CD14-positive monocyte (primary cell): ENCODE measurements at regions not wholly inside any gene's neighbourhood (a gene's known extent, or its start where the extent isn't known, plus 50 kb on each side); places are given as distances from the start of the nearest gene placed in this dataset.

Experiments used
- DNase-seq, 3 donors: peaks; one replicate each; pipeline ENCODE4 v3.0.0-alpha.2; 2011 to 2022
- H2AFZ ChIP-seq: 2 replicates; pipeline ENCODE4 v1.6.0; 2012; ENCODE audit warnings: mild to moderate bottlenecking, low read depth, low read length, inconsistent platforms; ENCODE audit not compliant: insufficient read depth, poor library complexity, severe bottlenecking
- H3K27ac ChIP-seq, 2 donors: 1 replicate in 1 of 2; 2 replicates in 1 of 2; pipeline ENCODE4 v1.5.1; 2012 to 2013; ENCODE audit warnings: low read length in 2 of 2, control low read depth in 1 of 2, inconsistent platforms in 1 of 2, low read depth in 1 of 2, mild to moderate bottlenecking in 1 of 2
- H3K27me3 ChIP-seq, 2 donors: one replicate each; pipeline versions ENCODE4 v1.6.0 to v1.6.1; 2011 to 2013; ENCODE audit warnings: low read length in 2 of 2; ENCODE audit not compliant: control insufficient read depth in 2 of 2, insufficient read depth in 2 of 2
- H3K36me3 ChIP-seq, 2 donors: replicated peaks in 1 of 2; 1 replicate in 1 of 2; 2 replicates in 1 of 2; pipeline versions ENCODE4 v1.5.1 to v1.6.1; 2012 to 2013; ENCODE audit warnings: low read length in 2 of 2, control low read depth in 1 of 2, inconsistent platforms in 1 of 2, mild to moderate bottlenecking in 1 of 2; ENCODE audit not compliant: insufficient read depth in 2 of 2, control insufficient read depth in 1 of 2
- H3K4me1 ChIP-seq, 2 donors: 1 replicate in 1 of 2; 2 replicates in 1 of 2; pipeline versions ENCODE4 v1.5.1 to v1.6.1; 2012 to 2013; ENCODE audit warnings: low read length in 2 of 2, control low read depth in 1 of 2, inconsistent platforms in 1 of 2, mild to moderate bottlenecking in 1 of 2, moderate library complexity in 1 of 2; ENCODE audit not compliant: insufficient read depth in 2 of 2, control insufficient read depth in 1 of 2
- H3K4me2 ChIP-seq: replicated peaks from 2 replicates; pipeline ENCODE3; 2012; ENCODE audit warnings: low read length, moderate library complexity, mild to moderate bottlenecking; ENCODE audit not compliant: poor library complexity, severe bottlenecking; ENCODE audit errors: extremely low read depth
- H3K4me3 ChIP-seq, 3 experiments: fragments of 200-600 bp in 1 of 3; sonication (generic) in 1 of 3; replicated peaks in 1 of 3; 1 replicate in 2 of 3; 2 replicates in 1 of 3; pipeline ENCODE4 v1.5.1; 2011 to 2013; ENCODE audit warnings: low read length in 3 of 3, mild to moderate bottlenecking in 3 of 3, control low read depth in 2 of 3, low read depth in 2 of 3, inconsistent platforms in 1 of 3, moderate library complexity in 1 of 3
- H3K79me2 ChIP-seq: 2 replicates; pipeline ENCODE4 v1.6.0; 2012; ENCODE audit warnings: mild to moderate bottlenecking, control low read depth, inconsistent platforms, low read length, moderate library complexity; ENCODE audit not compliant: insufficient read depth
- H3K9ac ChIP-seq: 2 replicates; pipeline ENCODE4 v1.6.0; 2017; ENCODE audit warnings: low read length, mild to moderate bottlenecking; ENCODE audit not compliant: insufficient read depth, poor library complexity, severe bottlenecking
- H3K9me3 ChIP-seq, 2 donors: replicated peaks in 1 of 2; 1 replicate in 1 of 2; 2 replicates in 1 of 2; pipeline versions ENCODE4 v1.5.1 to v1.6.1; 2012 to 2013; ENCODE audit warnings: low read length in 2 of 2, control low read depth in 1 of 2; ENCODE audit not compliant: control insufficient read depth in 1 of 2, insufficient read depth in 1 of 2
- H4K20me1 ChIP-seq: 2 replicates; pipeline ENCODE4 v1.6.0; 2012; ENCODE audit warnings: mild to moderate bottlenecking, low read length, control low read depth, moderate library complexity; ENCODE audit not compliant: insufficient read depth
- H3K27ac Mint-ChIP-seq, 7 donors: one replicate each; pipeline ENCODE4 v1.8.0; 2020; ENCODE audit warnings: mild to moderate bottlenecking in 7 of 7, mixed read lengths in 7 of 7, moderate library complexity in 6 of 7, inconsistent platforms in 2 of 7
- H3K27me3 Mint-ChIP-seq, 3 donors: one replicate each; pipeline ENCODE4 v1.8.0; 2021 to 2022; ENCODE audit warnings: low read depth in 3 of 3, mild to moderate bottlenecking in 3 of 3, mixed read lengths in 3 of 3, moderate library complexity in 3 of 3, inconsistent platforms in 1 of 3
- H3K36me3 Mint-ChIP-seq, 2 donors: one replicate each; pipeline ENCODE4 v1.8.0; 2020; ENCODE audit warnings: mixed read lengths in 2 of 2, inconsistent platforms in 1 of 2, mild to moderate bottlenecking in 1 of 2
- H3K4me1 Mint-ChIP-seq: one replicate; pipeline ENCODE4 v1.8.0; 2020; ENCODE audit warnings: mild to moderate bottlenecking, mixed read lengths
- H3K4me3 Mint-ChIP-seq, 2 donors: one replicate each; pipeline ENCODE4 v1.8.0; 2020; ENCODE audit warnings: mild to moderate bottlenecking in 2 of 2, mixed read lengths in 2 of 2, moderate library complexity in 1 of 2
- H3K9me3 Mint-ChIP-seq, 7 donors: one replicate each; pipeline ENCODE4 v1.8.0; 2020 to 2022; ENCODE audit warnings: mixed read lengths in 7 of 7, mild to moderate bottlenecking in 6 of 7, moderate library complexity in 6 of 7, inconsistent platforms in 2 of 7
- WGBS: methylation state at CpG from one replicate; pipeline ENCODE4 v1.1.5; 2013; ENCODE audit warnings: missing lambda C conversion rate; ENCODE audit not compliant: insufficient coverage; 5-methylcytosine and 5-hydroxymethylcytosine counted together
- intact Hi-C, 2 donors: fragments of 100-400 bp; cut with micrococcal nuclease; formaldehyde crosslinking; loops; one replicate each; pipeline versions ENCODE4 v1.15.0 to v1.15.1; 2023
- TF ChIP-seq, protein P1 (sequence below): fragments of 200-600 bp; IDR thresholded peaks from one replicate; pipeline ENCODE4 v1.8.0; 2022; ENCODE audit warnings: antibody characterized with exemption, mild to moderate bottlenecking

DNA sequence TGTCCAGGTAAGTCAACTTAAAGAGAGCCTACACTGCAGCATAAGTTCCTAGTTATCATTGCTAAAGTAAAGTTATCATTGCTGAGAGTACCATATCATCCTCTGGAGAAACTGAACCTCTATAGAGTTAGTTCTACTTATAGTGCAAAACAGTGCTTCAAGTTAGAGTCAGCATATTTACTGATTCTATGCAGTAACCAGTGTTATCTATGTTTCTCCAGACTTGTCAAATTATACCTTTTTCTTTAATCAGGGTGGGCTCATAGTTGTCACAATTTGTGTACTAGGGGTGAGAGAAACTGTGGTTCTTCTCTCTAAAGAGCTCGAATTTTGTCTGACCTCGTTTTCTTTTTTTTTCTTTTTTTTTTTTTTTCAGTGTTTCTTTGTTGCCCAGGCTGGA lies 79.6 kb downstream of the ANXA2R start:
- H3K27me3 Mint-ChIP-seq = no peaks in the 10 kb centered on the region
- Histone ChIP-seq H3K79me2 (no peaks in the 10 kb centered on the region), H3K4me1 (no peaks in the 10 kb centered on the region), H3K9me3 (no peaks in the 10 kb centered on the region), H4K20me1 (no peaks in the 10 kb centered on the region), H2AFZ (no peak overlapping the region), H3K4me3 (no peak overlapping the region), H3K27me3 (no peaks in the 10 kb centered on the region), H3K36me3 (no peaks in the 10 kb centered on the region), H3K27ac (no peak overlapping the region), H3K9ac (no peak overlapping the region), H3K4me2 (no peak overlapping the region)
- H3K4me1 Mint-ChIP-seq = peaks cover 3% of the 10 kb centered on the region
- H3K4me3 Mint-ChIP-seq = no peak overlapping the region
- no peaks in the 10 kb centered on the region for H3K9me3 Mint-ChIP-seq
- intact Hi-C loops = no loop called here
- no peaks in the 10 kb centered on the region for H3K36me3 Mint-ChIP-seq
- no CpG with 5 or more reads among the region's 2 CpGs for WGBS
- no peak for DNase-seq
- TF ChIP-seq, protein P1, sequence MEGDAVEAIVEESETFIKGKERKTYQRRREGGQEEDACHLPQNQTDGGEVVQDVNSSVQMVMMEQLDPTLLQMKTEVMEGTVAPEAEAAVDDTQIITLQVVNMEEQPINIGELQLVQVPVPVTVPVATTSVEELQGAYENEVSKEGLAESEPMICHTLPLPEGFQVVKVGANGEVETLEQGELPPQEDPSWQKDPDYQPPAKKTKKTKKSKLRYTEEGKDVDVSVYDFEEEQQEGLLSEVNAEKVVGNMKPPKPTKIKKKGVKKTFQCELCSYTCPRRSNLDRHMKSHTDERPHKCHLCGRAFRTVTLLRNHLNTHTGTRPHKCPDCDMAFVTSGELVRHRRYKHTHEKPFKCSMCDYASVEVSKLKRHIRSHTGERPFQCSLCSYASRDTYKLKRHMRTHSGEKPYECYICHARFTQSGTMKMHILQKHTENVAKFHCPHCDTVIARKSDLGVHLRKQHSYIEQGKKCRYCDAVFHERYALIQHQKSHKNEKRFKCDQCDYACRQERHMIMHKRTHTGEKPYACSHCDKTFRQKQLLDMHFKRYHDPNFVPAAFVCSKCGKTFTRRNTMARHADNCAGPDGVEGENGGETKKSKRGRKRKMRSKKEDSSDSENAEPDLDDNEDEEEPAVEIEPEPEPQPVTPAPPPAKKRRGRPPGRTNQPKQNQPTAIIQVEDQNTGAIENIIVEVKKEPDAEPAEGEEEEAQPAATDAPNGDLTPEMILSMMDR = no peak
- no peak overlapping the region for H3K27ac Mint-ChIP-seq

GRCh38 chr5:42956551-42956950 lies 83.6 kb downstream of the ANXA2R start:
- Histone ChIP-seq H3K27me3 (peaks cover 0 to 29% of the 10 kb centered on the region in 2 donors), H3K36me3 (no peaks in the 10 kb centered on the region), H3K4me3 (no peak overlapping the region), H3K4me1 (peaks cover 16 to 17% of the 10 kb centered on the region in 2 donors), H3K9ac (no peak overlapping the region), H3K27ac (no peak overlapping the region), H2AFZ (no peak overlapping the region), H3K4me2 (no peak overlapping the region), H3K79me2 (no peaks in the 10 kb centered on the region), H4K20me1 (no peaks in the 10 kb centered on the region), H3K9me3 (peaks cover 15 to 20% of the 10 kb centered on the region in 2 donors)
- Mint-ChIP-seq H3K4me1 (peaks cover 19% of the 10 kb centered on the region), H3K4me3 (no peak overlapping the region), H3K9me3 (peaks cover 17 to 28% (median 25%) of the 10 kb centered on the region in 7 donors), H3K27me3 (peaks cover 14 to 30% (median 25%) of the 10 kb centered on the region in 3 donors), H3K36me3 (peaks cover 5 to 12% of the 10 kb centered on the region in 2 donors), H3K27ac (no peak overlapping the region)
- no CpG with 5 or more reads among the region's 2 CpGs for WGBS
- TF ChIP-seq, protein P1 = no peak
- intact Hi-C loops = no loop called here
- DNase-seq = no peak
